ENCODE measurements at regions not wholly inside any gene's neighbourhood (a gene's known extent, or its start where the extent isn't known, plus 50 kb on each side); places are given as distances from the start of the nearest gene placed in this dataset.

- FAIRE-seq, result no peak
- DNase-seq (ENCODE audit: low spot score), result no peak
Measured at GRCh38 chr13:95352486-95352885, 51.2 kb upstream of the ABCC4 start.

- DNase-seq (ENCODE audit: low spot score), result no peak
- FAIRE-seq, result no peak
Measured at GRCh38 chr13:95354156-95354555, 52.9 kb upstream of the ABCC4 start.

- DNase-seq (ENCODE audit: low spot score) (no peak), FAIRE-seq (no peak)
Measured at GRCh38 chr13:95354680-95355487, 53.6 kb upstream of the ABCC4 start.

- DNase-seq (ENCODE audit: low spot score), result no peak
- no peak for FAIRE-seq
Measured at GRCh38 chr13:95355494-95355893, 54.2 kb upstream of the ABCC4 start.

- FAIRE-seq (no peak), DNase-seq (ENCODE audit: low spot score) (no peak)
Measured at GRCh38 chr13:95356916-95357315, 55.7 kb upstream of the ABCC4 start.

GRCh38 chr13:95357875-95358274, 56.6 kb upstream of the ABCC4 start:
- no peak for FAIRE-seq

GRCh38 chr13:95360052-95360451, 58.8 kb upstream of the ABCC4 start:
- no peak for FAIRE-seq
- DNase-seq (ENCODE audit: low spot score), result no peak

More at GRCh38 chr13:95357875-95358274, 56.6 kb upstream of the ABCC4 start:
- DNase-seq (ENCODE audit: low spot score), result no peak

GRCh38 chr13:95360464-95361097, 59.3 kb upstream of the ABCC4 start:
- FAIRE-seq, result no peak
- DNase-seq (ENCODE audit: low spot score), result no peak

GRCh38 chr13:95361686-95362085, 60.4 kb upstream of the ABCC4 start:
- no peak for FAIRE-seq
- no peak for DNase-seq (ENCODE audit: low spot score)

GRCh38 chr13:95362666-95363065, 61.4 kb upstream of the ABCC4 start:
- FAIRE-seq, result no peak
- DNase-seq (ENCODE audit: low spot score), result no peak

- DNase-seq (ENCODE audit: low spot score), result no peak
- no peak for FAIRE-seq
Measured at GRCh38 chr13:95367309-95367843, 66.1 kb upstream of the ABCC4 start.

- DNase-seq (ENCODE audit: low spot score), result no peak
- FAIRE-seq, result no peak
Measured at GRCh38 chr13:95368998-95369397, 67.7 kb upstream of the ABCC4 start.

- FAIRE-seq (no peak), DNase-seq (ENCODE audit: low spot score) (no peak)
Measured at GRCh38 chr13:95375706-95376105, 74.5 kb upstream of the ABCC4 start.

- DNase-seq (ENCODE audit: low spot score), result no peak
- no peak for FAIRE-seq
Measured at GRCh38 chr13:95378603-95379002, 77.4 kb upstream of the ABCC4 start.

GRCh38 chr13:95380468-95381211, 79.4 kb upstream of the ABCC4 start:
- no peak for FAIRE-seq
- peak; percentile 67 for DNase-seq (ENCODE audit: low spot score)

- FAIRE-seq (no peak), DNase-seq (ENCODE audit: low spot score) (no peak)
Measured at GRCh38 chr13:95381212-95381527, 79.9 kb upstream of the ABCC4 start.

GRCh38 chr13:95382411-95382810, 81.2 kb upstream of the ABCC4 start:
- no peak for FAIRE-seq
- DNase-seq (ENCODE audit: low spot score), result no peak

- DNase-seq (ENCODE audit: low spot score) (no peak), FAIRE-seq (no peak)
Measured at GRCh38 chr13:95382916-95383315, 81.7 kb upstream of the ABCC4 start.

GRCh38 chr13:95385373-95385772, 84.1 kb upstream of the ABCC4 start:
- DNase-seq (ENCODE audit: low spot score) (no peak), FAIRE-seq (no peak)

- DNase-seq (ENCODE audit: low spot score) (no peak), FAIRE-seq (no peak)
Measured at GRCh38 chr13:95385798-95386197, 84.5 kb upstream of the ABCC4 start.

GRCh38 chr13:95386370-95386769, 85.1 kb upstream of the ABCC4 start:
- no peak for DNase-seq (ENCODE audit: low spot score)
- FAIRE-seq, result no peak

- DNase-seq (ENCODE audit: low spot score) (no peak), FAIRE-seq (no peak)
Measured at GRCh38 chr13:95387733-95388207, 86.5 kb upstream of the ABCC4 start.
